A673 (cell line): ENCODE measurements at regions not wholly inside any gene's neighbourhood (a gene's known extent, or its start where the extent isn't known, plus 50 kb on each side); places are given as distances from the start of the nearest gene placed in this dataset.

Experiments
- CTCF ChIP-seq: fragments of 300-800, 200-600 bp; sonication (generic); conservative IDR thresholded peaks from 2 replicates; pipeline ENCODE4 v1.5.1; 2017; ENCODE audit warnings: low read depth, mild to moderate bottlenecking, antibody characterized with exemption, low read length, moderate library complexity, mixed read lengths
- EZH2 ChIP-seq: fragments of 200-600 bp; sonication (generic); IDR thresholded peaks from 2 replicates; pipeline ENCODE4 v1.6.1; 2017; ENCODE audit warnings: borderline replicate concordance, low read depth, mild to moderate bottlenecking, mixed read lengths, antibody characterized with exemption, low read length; ENCODE audit not compliant: poor library complexity, severe bottlenecking

- TF ChIP-seq CTCF, result no peak
- no peak for TF ChIP-seq EZH2
Measured at GRCh38 chr12:34208331-34209258, 186.3 kb downstream of the ALG10 start.
